OCI-LY1 (cell line): ENCODE measurements at regions not wholly inside any gene's neighbourhood (a gene's known extent, or its start where the extent isn't known, plus 50 kb on each side); places are given as distances from the start of the nearest gene placed in this dataset.

Source experiments
- H2AFZ ChIP-seq: fragments of 200-600 bp; sonication (generic), shearing (Covaris generic); 2 replicates; pipeline ENCODE4 v1.6.0; 2014; ENCODE audit warnings: antibody characterized with exemption, mild to moderate bottlenecking, low read length
- H3F3A ChIP-seq: fragments of 200-600 bp; sonication (generic), shearing (Covaris generic); 2 replicates; pipeline ENCODE4 v1.6.0; 2014; ENCODE audit warnings: mild to moderate bottlenecking, antibody characterized with exemption, low read length, moderate library complexity; ENCODE audit not compliant: insufficient read depth
- H3K27ac ChIP-seq: fragments of 200-600 bp; sonication (generic); 2 replicates; pipeline ENCODE4 v1.5.1; 2014; ENCODE audit warnings: low read length, mixed run types, mild to moderate bottlenecking, low read depth; ENCODE audit not compliant: poor library complexity, severe bottlenecking
- H3K27me3 ChIP-seq: fragments of 200-600 bp; sonication (generic); 2 replicates; pipeline ENCODE4 v1.6.0; 2014; ENCODE audit warnings: antibody characterized with exemption, mild to moderate bottlenecking, low read length, moderate library complexity; ENCODE audit not compliant: insufficient read depth
- H3K36me3 ChIP-seq: fragments of 200-600 bp; sonication (generic); 2 replicates; pipeline ENCODE4 v1.6.1; 2014; ENCODE audit warnings: mild to moderate bottlenecking, antibody characterized with exemption, low read length, moderate library complexity, mixed read lengths; ENCODE audit not compliant: insufficient read depth
- H3K4me1 ChIP-seq: fragments of 200-600 bp; sonication (generic); 2 replicates; pipeline ENCODE4 v1.5.1; 2014; ENCODE audit warnings: mild to moderate bottlenecking, low read length, moderate library complexity; ENCODE audit not compliant: insufficient read depth, severe bottlenecking
- H3K4me2 ChIP-seq: fragments of 200-600 bp; sonication (generic), shearing (Covaris generic); 2 replicates; pipeline ENCODE4 v1.6.1; 2014; ENCODE audit warnings: low read length
- H3K4me3 ChIP-seq: fragments of 200-600 bp; sonication (generic); 2 replicates; pipeline ENCODE4 v1.5.1; 2014; ENCODE audit warnings: low read length, low read depth, mild to moderate bottlenecking, mixed read lengths; ENCODE audit not compliant: poor library complexity, severe bottlenecking
- H3K79me2 ChIP-seq: fragments of 200-600 bp; shearing (Covaris generic); 2 replicates; pipeline ENCODE4 v1.6.1; 2016; ENCODE audit warnings: mixed run types, low read length, mixed read lengths; ENCODE audit not compliant: insufficient read depth
- H3K9ac ChIP-seq: fragments of 200-600 bp; sonication (generic), shearing (Covaris generic); 2 replicates; pipeline ENCODE4 v1.6.1; 2014; ENCODE audit warnings: mild to moderate bottlenecking, low read length, mixed read lengths
- H3K9me2 ChIP-seq: fragments of 200-600 bp; sonication (generic), shearing (Covaris generic); 2 replicates; pipeline ENCODE4 v1.6.1; 2014; ENCODE audit warnings: low read depth, mild to moderate bottlenecking, low read length, mixed read lengths
- H3K9me3 ChIP-seq: fragments of 200-600 bp; shearing (Covaris generic); 2 replicates; pipeline ENCODE4 v1.6.1; 2014; ENCODE audit warnings: low read length, mixed read lengths
- H4K20me1 ChIP-seq: fragments of 200-600 bp; sonication (generic), shearing (Covaris generic); 2 replicates; pipeline ENCODE4 v1.6.0; 2016; ENCODE audit warnings: mild to moderate bottlenecking, low read length; ENCODE audit not compliant: insufficient read depth
- EZH2 ChIP-seq: fragments of 200-600 bp; sonication (generic), shearing (Covaris generic); IDR thresholded peaks from 2 replicates; pipeline ENCODE4 v1.8.0; 2017; ENCODE audit warnings: borderline replicate concordance, mixed run types, mild to moderate bottlenecking, antibody characterized with exemption, low read length, moderate library complexity, mixed read lengths
- TF ChIP-seq, protein P1 (sequence below): fragments of 200-600 bp; sonication (generic), shearing (Covaris generic); IDR thresholded peaks from 2 replicates; pipeline ENCODE4 v1.5.1; 2017; ENCODE audit warnings: mild to moderate bottlenecking, antibody characterized with exemption, low read length, moderate library complexity, mixed read lengths

DNA sequence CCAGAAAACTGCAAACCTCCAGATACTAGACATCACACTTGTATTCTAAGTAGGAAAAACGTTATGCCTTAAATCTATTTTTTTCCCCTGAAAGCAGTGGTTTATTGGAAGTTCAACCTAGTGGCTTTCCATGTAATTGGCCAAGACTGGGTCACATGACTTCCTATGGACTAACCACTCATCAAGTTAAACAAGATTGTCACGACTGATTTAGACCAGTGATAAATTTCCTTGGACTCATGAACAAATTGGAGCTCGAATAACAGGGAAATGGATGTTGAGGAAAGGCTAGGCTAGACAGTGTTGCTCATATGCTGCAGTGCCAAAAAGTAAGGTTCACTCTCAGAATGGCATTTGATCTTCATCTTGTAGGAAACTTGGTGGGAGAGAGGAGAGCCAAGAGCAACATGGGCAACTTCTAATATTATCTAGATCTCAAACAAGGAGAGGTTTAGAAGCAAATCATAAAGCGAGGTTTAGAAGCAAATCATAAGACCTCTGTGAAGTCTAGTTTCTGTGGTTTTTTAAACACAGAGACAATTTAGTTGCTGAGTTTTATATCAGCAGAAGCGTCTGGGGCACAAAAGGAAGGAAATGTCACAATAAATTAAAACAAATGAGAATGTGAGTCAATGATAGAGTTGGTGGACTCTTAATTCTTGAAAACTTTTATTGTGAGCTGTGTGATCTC, 165.6 kb upstream of the BOD1L1 start:
- H3K9me3 ChIP-seq: no peaks in the 10 kb centered on the region
- no peak for TF ChIP-seq EZH2
- TF ChIP-seq, protein P1, sequence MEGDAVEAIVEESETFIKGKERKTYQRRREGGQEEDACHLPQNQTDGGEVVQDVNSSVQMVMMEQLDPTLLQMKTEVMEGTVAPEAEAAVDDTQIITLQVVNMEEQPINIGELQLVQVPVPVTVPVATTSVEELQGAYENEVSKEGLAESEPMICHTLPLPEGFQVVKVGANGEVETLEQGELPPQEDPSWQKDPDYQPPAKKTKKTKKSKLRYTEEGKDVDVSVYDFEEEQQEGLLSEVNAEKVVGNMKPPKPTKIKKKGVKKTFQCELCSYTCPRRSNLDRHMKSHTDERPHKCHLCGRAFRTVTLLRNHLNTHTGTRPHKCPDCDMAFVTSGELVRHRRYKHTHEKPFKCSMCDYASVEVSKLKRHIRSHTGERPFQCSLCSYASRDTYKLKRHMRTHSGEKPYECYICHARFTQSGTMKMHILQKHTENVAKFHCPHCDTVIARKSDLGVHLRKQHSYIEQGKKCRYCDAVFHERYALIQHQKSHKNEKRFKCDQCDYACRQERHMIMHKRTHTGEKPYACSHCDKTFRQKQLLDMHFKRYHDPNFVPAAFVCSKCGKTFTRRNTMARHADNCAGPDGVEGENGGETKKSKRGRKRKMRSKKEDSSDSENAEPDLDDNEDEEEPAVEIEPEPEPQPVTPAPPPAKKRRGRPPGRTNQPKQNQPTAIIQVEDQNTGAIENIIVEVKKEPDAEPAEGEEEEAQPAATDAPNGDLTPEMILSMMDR: no peak
- H3K4me3 ChIP-seq: no peak overlapping the region
- H3K4me1 ChIP-seq: no peaks in the 10 kb centered on the region
- H3K9me2 ChIP-seq: no peaks in the 10 kb centered on the region
- no peak overlapping the region for H2AFZ ChIP-seq
- no peaks in the 10 kb centered on the region for H4K20me1 ChIP-seq
- H3K27me3 ChIP-seq: no peaks in the 10 kb centered on the region
- no peaks in the 10 kb centered on the region for H3K36me3 ChIP-seq
- no peaks in the 10 kb centered on the region for H3K79me2 ChIP-seq
- H3K27ac ChIP-seq: no peak overlapping the region
- no peaks in the 10 kb centered on the region for H3F3A ChIP-seq
- no peak overlapping the region for H3K4me2 ChIP-seq
- H3K9ac ChIP-seq: no peak overlapping the region

DNA sequence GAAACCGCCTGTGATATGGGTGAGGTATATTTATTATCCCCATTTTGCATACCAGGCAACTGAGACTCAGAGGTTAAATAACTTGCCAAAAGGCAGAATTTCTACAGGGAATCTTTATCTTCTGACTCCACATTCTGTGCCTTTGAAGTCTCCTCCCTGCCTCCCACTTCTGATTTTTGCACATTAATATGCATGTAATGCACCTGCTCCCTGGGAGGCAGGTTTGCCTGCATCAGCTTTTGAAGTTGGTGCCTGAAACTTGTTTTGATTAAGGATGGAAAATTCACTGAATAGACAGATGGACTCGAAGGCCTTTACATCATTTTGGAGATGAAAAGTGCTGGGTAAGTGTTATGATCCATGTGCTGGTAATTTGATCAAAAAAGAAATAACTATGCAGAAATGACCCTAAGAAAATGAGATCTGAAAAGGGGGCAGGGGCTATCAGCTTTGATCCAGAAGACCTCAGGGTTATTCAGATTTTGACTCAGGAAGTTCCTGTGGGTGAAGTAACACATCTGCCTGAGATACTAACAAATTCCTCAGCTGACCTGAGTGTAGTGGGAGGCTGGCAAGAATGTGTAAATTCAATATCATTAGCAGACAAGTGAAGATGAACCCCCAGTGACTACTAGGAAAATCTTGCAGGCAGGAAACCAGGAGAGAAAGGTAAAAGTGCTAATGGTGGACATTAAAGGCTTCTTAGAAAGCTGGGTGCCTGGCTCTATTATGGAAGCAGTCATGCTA, 167.5 kb upstream of the BOD1L1 start:
- H4K20me1 ChIP-seq: no peaks in the 10 kb centered on the region
- H3K27ac ChIP-seq: no peak overlapping the region
- no peaks in the 10 kb centered on the region for H3K27me3 ChIP-seq
- H2AFZ ChIP-seq: no peak overlapping the region
- H3K9ac ChIP-seq: no peak overlapping the region
- H3K79me2 ChIP-seq: no peaks in the 10 kb centered on the region
- H3K4me3 ChIP-seq: no peak overlapping the region
- no peaks in the 10 kb centered on the region for H3F3A ChIP-seq
- H3K9me2 ChIP-seq: no peaks in the 10 kb centered on the region
- H3K4me1 ChIP-seq: no peaks in the 10 kb centered on the region
- TF ChIP-seq, protein P1: no peak
- no peak for TF ChIP-seq EZH2
- H3K4me2 ChIP-seq: no peak overlapping the region
- no peaks in the 10 kb centered on the region for H3K9me3 ChIP-seq
- no peaks in the 10 kb centered on the region for H3K36me3 ChIP-seq

DNA sequence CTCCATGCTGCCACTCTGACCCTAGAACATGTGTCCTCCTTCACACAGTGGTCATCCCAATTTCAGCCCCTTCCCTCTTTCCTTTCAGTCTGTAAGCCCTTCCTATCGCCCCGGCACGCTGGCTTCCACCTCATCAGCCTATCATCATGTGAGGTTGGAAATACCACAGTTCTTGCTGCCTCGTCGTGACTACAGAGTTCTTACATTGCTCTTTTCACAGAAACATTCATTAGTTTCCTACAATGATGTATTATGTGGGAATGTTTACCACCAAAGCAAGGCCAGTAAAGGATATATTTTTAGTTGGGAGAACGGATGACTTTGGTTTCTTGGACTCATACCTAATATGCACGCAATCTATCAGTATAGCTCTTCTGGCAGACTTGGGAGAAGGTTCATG, 169.5 kb upstream of the BOD1L1 start:
- Histone ChIP-seq H3K9me2 (no peaks in the 10 kb centered on the region), H3F3A (no peaks in the 10 kb centered on the region), H3K9me3 (no peaks in the 10 kb centered on the region), H3K27me3 (no peaks in the 10 kb centered on the region), H3K36me3 (no peaks in the 10 kb centered on the region), H3K4me2 (no peak overlapping the region), H2AFZ (no peak overlapping the region), H3K27ac (no peak overlapping the region), H3K9ac (no peak overlapping the region), H3K4me1 (no peaks in the 10 kb centered on the region), H3K4me3 (no peak overlapping the region), H3K79me2 (no peaks in the 10 kb centered on the region), H4K20me1 (no peaks in the 10 kb centered on the region)
- TF ChIP-seq EZH2: no peak
- TF ChIP-seq, protein P1: no peak
